ENCODE measurements at regions not wholly inside any gene's neighbourhood (a gene's known extent, or its start where the extent isn't known, plus 50 kb on each side); places are given as distances from the start of the nearest gene placed in this dataset.

- TF ChIP-seq CTCF (IDR thresholded peaks at IDR 0.05) (no peak), POLR2A (IDR thresholded peaks at IDR 0.05) (no peak)
These were observed 145.3 kb downstream of the FOXL1 start for GRCh38 chr16:86723689-86724088.
